ENCODE measurements at regions not wholly inside any gene's neighbourhood (a gene's known extent, or its start where the extent isn't known, plus 50 kb on each side); places are given as distances from the start of the nearest gene placed in this dataset.

GRCh38 chr4:179625406-179625805 is 2183.2 kb upstream of the AGA start:
- Histone ChIP-seq H3K27ac (ENCODE audit: low read depth, low read length) (no peak overlapping the region), H3K9me3 (ENCODE audit: low read depth, low read length) (no peaks in the 10 kb centered on the region), H4K20me1 (ENCODE audit: insufficient read depth, low read length) (no peaks in the 10 kb centered on the region), H3K4me2 (ENCODE audit: insufficient read depth, low read length) (no peak overlapping the region), H3K36me3 (ENCODE audit: insufficient read depth, low read length) (no peaks in the 10 kb centered on the region), H3K4me3 (ENCODE audit: insufficient read depth, low read length) (no peak overlapping the region), H2AFZ (ENCODE audit: low read length) (no peak overlapping the region), H3K79me2 (ENCODE audit: insufficient read depth, low read length) (no peaks in the 10 kb centered on the region), H3K4me1 (ENCODE audit: insufficient read depth, low read length) (no peaks in the 10 kb centered on the region), H3K27me3 (ENCODE audit: insufficient read depth, low read length) (no peaks in the 10 kb centered on the region)
- DNase-seq (ENCODE audit: insufficient read length, low spot score, missing footprints), result no peak
- TF ChIP-seq CTCF (IDR thresholded peaks at IDR 0.05; ENCODE audit: extremely low read depth, low read depth, low read length), result no peak

GRCh38 chr4:179626687-179627086 is 2184.4 kb upstream of the AGA start:
- Histone ChIP-seq H3K27ac (ENCODE audit: low read depth, low read length) (no peak overlapping the region), H3K4me3 (ENCODE audit: insufficient read depth, low read length) (no peak overlapping the region), H3K36me3 (ENCODE audit: insufficient read depth, low read length) (no peaks in the 10 kb centered on the region), H2AFZ (ENCODE audit: low read length) (no peak overlapping the region), H3K4me1 (ENCODE audit: insufficient read depth, low read length) (no peaks in the 10 kb centered on the region), H3K4me2 (ENCODE audit: insufficient read depth, low read length) (no peak overlapping the region), H4K20me1 (ENCODE audit: insufficient read depth, low read length) (no peaks in the 10 kb centered on the region), H3K79me2 (ENCODE audit: insufficient read depth, low read length) (no peaks in the 10 kb centered on the region), H3K27me3 (ENCODE audit: insufficient read depth, low read length) (no peaks in the 10 kb centered on the region), H3K9me3 (ENCODE audit: low read depth, low read length) (no peaks in the 10 kb centered on the region)
- no peak for TF ChIP-seq CTCF (IDR thresholded peaks at IDR 0.05; ENCODE audit: extremely low read depth, low read depth, low read length)
- no peak for DNase-seq (ENCODE audit: insufficient read length, low spot score, missing footprints)

- no peaks in the 10 kb centered on the region for H3K36me3 ChIP-seq (ENCODE audit: insufficient read depth, low read length)
- H3K9me3 ChIP-seq (ENCODE audit: low read depth, low read length), result no peaks in the 10 kb centered on the region
- no peak for TF ChIP-seq CTCF (IDR thresholded peaks at IDR 0.05; ENCODE audit: extremely low read depth, low read depth, low read length)
- H3K27ac ChIP-seq (ENCODE audit: low read depth, low read length), result no peak overlapping the region
- no peaks in the 10 kb centered on the region for H3K79me2 ChIP-seq (ENCODE audit: insufficient read depth, low read length)
- H4K20me1 ChIP-seq (ENCODE audit: insufficient read depth, low read length), result no peaks in the 10 kb centered on the region
- no peaks in the 10 kb centered on the region for H3K27me3 ChIP-seq (ENCODE audit: insufficient read depth, low read length)
- no peaks in the 10 kb centered on the region for H3K4me1 ChIP-seq (ENCODE audit: insufficient read depth, low read length)
- no peak overlapping the region for H3K4me3 ChIP-seq (ENCODE audit: insufficient read depth, low read length)
- H2AFZ ChIP-seq (ENCODE audit: low read length), result no peak overlapping the region
- no peak for DNase-seq (ENCODE audit: insufficient read length, low spot score, missing footprints)
- no peak overlapping the region for H3K4me2 ChIP-seq (ENCODE audit: insufficient read depth, low read length)
Observed at GRCh38 chr4:179631321-179631720, 2189.1 kb upstream of the AGA start.

- TF ChIP-seq CTCF (IDR thresholded peaks at IDR 0.05; ENCODE audit: extremely low read depth, low read depth, low read length), result no peak
- Histone ChIP-seq H3K79me2 (ENCODE audit: insufficient read depth, low read length) (no peaks in the 10 kb centered on the region), H3K27ac (ENCODE audit: low read depth, low read length) (no peak overlapping the region), H3K4me3 (ENCODE audit: insufficient read depth, low read length) (no peak overlapping the region), H2AFZ (ENCODE audit: low read length) (no peak overlapping the region), H3K4me1 (ENCODE audit: insufficient read depth, low read length) (no peaks in the 10 kb centered on the region), H3K36me3 (ENCODE audit: insufficient read depth, low read length) (no peaks in the 10 kb centered on the region), H4K20me1 (ENCODE audit: insufficient read depth, low read length) (no peaks in the 10 kb centered on the region), H3K27me3 (ENCODE audit: insufficient read depth, low read length) (no peaks in the 10 kb centered on the region), H3K9me3 (ENCODE audit: low read depth, low read length) (no peaks in the 10 kb centered on the region), H3K4me2 (ENCODE audit: insufficient read depth, low read length) (no peak overlapping the region)
- no peak for DNase-seq (ENCODE audit: insufficient read length, low spot score, missing footprints)
Observed at GRCh38 chr4:179634862-179635261, 2192.6 kb upstream of the AGA start.
